H1 (cell line): ENCODE measurements at regions not wholly inside any gene's neighbourhood (a gene's known extent, or its start where the extent isn't known, plus 50 kb on each side); places are given as distances from the start of the nearest gene placed in this dataset.

Source experiments
- CTCF ChIA-PET: fragments of 300-600 bp; sonication (Branson Sonifier 250); formaldehyde crosslinking; loops from one replicate; lab custom pipeline; 2021; ENCODE audit not compliant: partially characterized antibody; lab: Charles Lee
- POLR2A ChIA-PET: fragments of 300-600 bp; sonication (Branson Sonifier 250); formaldehyde crosslinking; loops from one replicate; lab custom pipeline; 2021; ENCODE audit warnings: inconsistent platforms; ENCODE audit not compliant: partially characterized antibody; lab: Charles Lee
- DNase-seq, 2 experiments: peaks; one replicate each; pipeline versions ENCODE4 v3.0.0 to v3.0.0-alpha.2; 2010 to 2022; ENCODE audit warnings: low spot score in 2 of 2, low read depth in 1 of 2, mixed read lengths in 1 of 2
- FAIRE-seq: peaks from 2 replicates; lab custom pipeline; 2011; peaks lifted over from hg19 to GRCh38; lab: Jason Lieb, UNC
- H2AFZ ChIP-seq: 2 replicates; pipeline ENCODE4 v1.8.1; 2012; ENCODE audit warnings: low read length, inconsistent platforms
- H2AK5ac ChIP-seq: 2 replicates; pipeline ENCODE4 v1.6.1; 2013; ENCODE audit warnings: low read depth, low read length
- H2BK120ac ChIP-seq: replicated peaks from 2 replicates; pipeline ENCODE3; 2013; ENCODE audit warnings: low read depth, low read length, inconsistent platforms
- H2BK12ac ChIP-seq: 2 replicates; pipeline ENCODE4 v1.6.1; 2013; ENCODE audit warnings: low read depth, low read length
- H2BK15ac ChIP-seq: 2 replicates; pipeline ENCODE4 v1.6.1; 2013; ENCODE audit warnings: low read length
- H2BK20ac ChIP-seq: 2 replicates; pipeline ENCODE4 v1.6.1; 2013; ENCODE audit warnings: low read length
- H2BK5ac ChIP-seq: 2 replicates; pipeline ENCODE4 v1.6.1; 2013; ENCODE audit warnings: low read depth, low read length
- H3K14ac ChIP-seq: 2 replicates; pipeline ENCODE4 v1.6.1; 2013; ENCODE audit warnings: inconsistent platforms; ENCODE audit not compliant: insufficient read length
- H3K18ac ChIP-seq: 2 replicates; pipeline ENCODE4 v1.6.1; 2013; ENCODE audit warnings: low read length; ENCODE audit errors: extremely low read depth
- H3K23ac ChIP-seq: 2 replicates; pipeline ENCODE4 v1.6.1; 2013; ENCODE audit warnings: inconsistent platforms; ENCODE audit not compliant: insufficient read length
- H3K23me2 ChIP-seq: 2 replicates; pipeline ENCODE4 v1.6.1; 2013; ENCODE audit warnings: low read depth, low read length
- H3K27ac ChIP-seq: 2 replicates; pipeline ENCODE4 v1.6.1; 2011; ENCODE audit warnings: low read depth, low read length, inconsistent platforms
- H3K27me3 ChIP-seq, 4 experiments: replicated peaks in 1 of 4; 1 replicate in 1 of 4; 2 replicates in 3 of 4; pipeline versions ENCODE4 v1.6.1 to v1.8.1; 2011 to 2013; ENCODE audit warnings: low read length in 3 of 4, mild to moderate bottlenecking in 3 of 4, inconsistent platforms in 2 of 4, mixed read lengths in 2 of 4, moderate library complexity in 1 of 4; ENCODE audit not compliant: control insufficient read depth in 3 of 4, insufficient read depth in 3 of 4; ENCODE audit errors: extremely low read depth in 1 of 4
- H3K36me3 ChIP-seq, 4 experiments: 2 replicates each; pipeline versions ENCODE4 v1.6.1 to v1.8.1; 2011 to 2013; ENCODE audit warnings: mild to moderate bottlenecking in 4 of 4, low read length in 3 of 4, moderate library complexity in 2 of 4, control low read depth in 1 of 4, inconsistent platforms in 1 of 4; ENCODE audit not compliant: insufficient read depth in 4 of 4, control insufficient read depth in 2 of 4
- H3K4ac ChIP-seq: replicated peaks from 2 replicates; pipeline ENCODE3; 2013; ENCODE audit warnings: low read length, low read depth, mixed read lengths, inconsistent platforms; ENCODE audit not compliant: insufficient read length
- H3K4me1 ChIP-seq, 4 experiments: replicated peaks in 1 of 4; 1 replicate in 1 of 4; 2 replicates in 3 of 4; pipeline versions ENCODE4 v1.6.1 to v1.8.1; 2011 to 2013; ENCODE audit warnings: low read length in 3 of 4, inconsistent platforms in 2 of 4, mixed read lengths in 1 of 4; ENCODE audit not compliant: insufficient read depth in 4 of 4, control insufficient read depth in 3 of 4
- H3K4me2 ChIP-seq, 2 experiments: 2 replicates each; pipeline versions ENCODE4 v1.6.1 to v1.8.1; 2011 to 2013; ENCODE audit warnings: low read depth in 2 of 2, low read length in 2 of 2, control low read depth in 1 of 2, inconsistent platforms in 1 of 2, mild to moderate bottlenecking in 1 of 2; ENCODE audit not compliant: insufficient read depth in 1 of 2
- H3K4me3 ChIP-seq, 4 experiments: fragments of 200-600, 300-600 bp in 1 of 4; sonication (generic), shearing (Covaris generic), sonication (Bioruptor Twin) in 1 of 4; 2 replicates each; pipeline versions ENCODE4 v1.5.1 to v1.8.1; 2011 to 2016; ENCODE audit warnings: low read length in 4 of 4, low read depth in 3 of 4, control low read depth in 2 of 4, inconsistent platforms in 2 of 4, mild to moderate bottlenecking in 2 of 4, mixed read lengths in 1 of 4, moderate library complexity in 1 of 4; ENCODE audit not compliant: insufficient read depth in 2 of 4; ENCODE audit errors: extremely low read depth in 1 of 4
- H3K56ac ChIP-seq: replicated peaks from 2 replicates; pipeline ENCODE3; 2013; ENCODE audit warnings: low read depth, mild to moderate bottlenecking, mixed read lengths, low read length, inconsistent platforms; ENCODE audit not compliant: insufficient read length
- H3K79me1 ChIP-seq: 2 replicates; pipeline ENCODE4 v1.6.1; 2013; ENCODE audit warnings: low read depth, low read length, control low read depth
- H3K79me2 ChIP-seq, 2 experiments: 2 replicates each; pipeline versions ENCODE4 v1.6.1 to v1.8.1; 2012 to 2013; ENCODE audit warnings: low read length in 2 of 2, mild to moderate bottlenecking in 2 of 2, inconsistent platforms in 1 of 2; ENCODE audit not compliant: insufficient read depth in 2 of 2, control insufficient read depth in 1 of 2
- H3K9ac ChIP-seq, 4 experiments: replicated peaks in 1 of 4; 1 replicate in 1 of 4; 2 replicates in 3 of 4; pipeline versions ENCODE4 v1.6.1 to v1.8.1; 2011 to 2013; ENCODE audit warnings: low read depth in 3 of 4, low read length in 3 of 4, control low read depth in 2 of 4, mild to moderate bottlenecking in 2 of 4, moderate library complexity in 2 of 4, inconsistent platforms in 1 of 4; ENCODE audit errors: extremely low read depth in 1 of 4
- H3K9me3 ChIP-seq, 2 experiments: 2 replicates each; pipeline versions ENCODE4 v1.6.1 to v1.8.1; 2012 to 2013; ENCODE audit warnings: mild to moderate bottlenecking in 2 of 2, moderate library complexity in 2 of 2, control low read depth in 1 of 2, inconsistent platforms in 1 of 2, low read depth in 1 of 2, low read length in 1 of 2, mixed read lengths in 1 of 2; ENCODE audit not compliant: insufficient read depth in 2 of 2
- H4K20me1 ChIP-seq, 2 experiments: replicated peaks in 1 of 2; 2 replicates each; pipeline versions ENCODE3 to v1.8.1; 2011 to 2013; ENCODE audit warnings: inconsistent platforms in 2 of 2, low read length in 2 of 2, mild to moderate bottlenecking in 1 of 2; ENCODE audit not compliant: insufficient read depth in 2 of 2, control insufficient read depth in 1 of 2
- H4K5ac ChIP-seq: 2 replicates; pipeline ENCODE4 v1.6.1; 2013; ENCODE audit warnings: low read length, low read depth, mixed read lengths, inconsistent platforms; ENCODE audit not compliant: insufficient read length
- H4K8ac ChIP-seq: 2 replicates; pipeline ENCODE4 v1.8.0; 2013; ENCODE audit warnings: mild to moderate bottlenecking, moderate library complexity, low read length, inconsistent platforms; ENCODE audit not compliant: insufficient read depth; ENCODE audit errors: extremely low read depth
- H4K91ac ChIP-seq: replicated peaks from 2 replicates; pipeline ENCODE3; 2013; ENCODE audit warnings: low read length, mixed read lengths, inconsistent platforms; ENCODE audit not compliant: insufficient read length
- ASH2L ChIP-seq: fragments of 200-600, 300-600 bp; sonication (generic); IDR thresholded peaks from one replicate; pipeline ENCODE4 v1.7.1; 2017; ENCODE audit warnings: low read length
- TEAD4 ChIP-seq: IDR thresholded peaks from 2 replicates; pipeline ENCODE4 v1.6.1; 2012; ENCODE audit warnings: low read depth, low read length, inconsistent platforms, mixed read lengths
- WGBS, 2 experiments: shearing (Covaris generic) in 1 of 2; methylation state at CpG; one replicate each; pipeline versions ENCODE4 v1.1.6 to v1.1.7; 2013 to 2015; ENCODE audit warnings: low lambda C conversion rate in 2 of 2, mixed read lengths in 2 of 2, inconsistent platforms in 1 of 2, low coverage in 1 of 2, missing lambda C conversion rate in 1 of 2; ENCODE audit not compliant: insufficient replicate concordance in 2 of 2, insufficient coverage in 1 of 2, insufficient read length in 1 of 2; ENCODE audit errors: extremely low coverage in 1 of 2, missing lambda C conversion rate in 1 of 2; 5-methylcytosine and 5-hydroxymethylcytosine counted together

DNA sequence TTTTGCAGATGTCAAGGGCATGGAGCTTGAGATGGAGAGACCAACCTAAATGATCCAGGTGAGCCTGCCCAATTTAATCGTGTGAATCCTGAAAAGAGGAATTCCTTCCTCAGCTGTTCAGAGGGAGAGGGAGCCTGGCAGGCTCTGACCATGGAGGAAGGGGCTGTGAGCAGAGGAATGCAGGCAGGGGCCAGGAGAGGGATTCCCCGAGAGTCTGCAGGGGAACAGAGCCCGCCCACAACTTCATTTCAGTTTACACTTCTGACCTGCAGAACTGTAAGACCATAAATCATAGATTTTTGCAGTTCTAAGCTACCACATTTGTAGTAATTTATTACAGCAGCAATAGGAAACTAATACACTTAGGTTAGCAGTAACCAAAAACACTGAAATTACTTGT is 164.1 kb downstream of the TBXT start:
- Histone ChIP-seq H3K56ac (no peak overlapping the region), H2BK12ac (no peak overlapping the region), H3K9ac (no peak overlapping the region), H3K27me3 (peaks cover 36 to 52% (median 44%) of the 10 kb centered on the region in 4 experiments), H3K4ac (no peak overlapping the region), H3K79me1 (no peaks in the 10 kb centered on the region), H3K9me3 (no peaks in the 10 kb centered on the region), H3K36me3 (no peaks in the 10 kb centered on the region), H2BK120ac (no peak overlapping the region), H2AFZ (no peak overlapping the region), H3K23ac (no peak overlapping the region), H3K4me1 (peaks cover 2 to 13% (median 9%) of the 10 kb centered on the region in 4 experiments), H3K4me2 (peak overlapping the region; percentile 8 to 31; a peak in 2 of 4 replicates), H3K4me3 (no peak overlapping the region), H4K8ac (no peak overlapping the region), H3K18ac (no peak overlapping the region), H4K91ac (no peak overlapping the region), H4K20me1 (peaks cover 2 to 5% of the 10 kb centered on the region in 2 experiments), H4K5ac (no peak overlapping the region), H3K27ac (no peak overlapping the region), H3K14ac (no peak overlapping the region), H2AK5ac (no peak overlapping the region), H2BK15ac (no peak overlapping the region), H2BK20ac (no peak overlapping the region), H3K23me2 (peaks cover 5% of the 10 kb centered on the region), H3K79me2 (no peaks in the 10 kb centered on the region), H2BK5ac (no peak overlapping the region)
- 37% methylated on average over 3 of the region's 3 CpGs; no CpG with 5 or more reads in 1 of the 2 experiments for WGBS, 2 experiments
- CTCF ChIA-PET: interaction anchor here (0.8 to 1.5 kb wide), 6 partner anchors 14 to 102 kb away, joined by 3 to 6 read pairs (median 4); no protein-coding TSS in a partner anchor
- POLR2A ChIA-PET: interaction anchor here (1.1 kb wide), 1 partner anchor 14 kb away, joined by 3 read pairs; no protein-coding TSS in a partner anchor
- FAIRE-seq: no peak
- TF ChIP-seq ASH2L (no peak), TEAD4 (0 out of 2 replicates have a peak, but pooled peaks have one; percentile 54)
- DNase-seq: no peak
